Neuronal stem cell (in vitro differentiated cells): ENCODE measurements at regions not wholly inside any gene's neighbourhood (a gene's known extent, or its start where the extent isn't known, plus 50 kb on each side); places are given as distances from the start of the nearest gene placed in this dataset.

ENCODE experiments used
- DNase-seq: peaks from one replicate; pipeline ENCODE4 v3.0.0-alpha.2; 2013; ENCODE audit warnings: low spot score
- H2AFZ ChIP-seq: one replicate; pipeline ENCODE4 v1.6.1; 2013; ENCODE audit warnings: mild to moderate bottlenecking, low read length, inconsistent platforms
- H2AK5ac ChIP-seq: 2 replicates; pipeline ENCODE4 v1.6.1; 2013; ENCODE audit warnings: low read depth, mild to moderate bottlenecking, inconsistent platforms, low read length, moderate library complexity, mixed read lengths
- H2BK120ac ChIP-seq: 2 replicates; pipeline ENCODE4 v1.6.1; 2013; ENCODE audit warnings: low read depth, mild to moderate bottlenecking, inconsistent platforms, low read length, moderate library complexity, mixed read lengths
- H2BK12ac ChIP-seq: one replicate; pipeline ENCODE4 v1.6.1; 2013; ENCODE audit warnings: low read length, inconsistent platforms
- H2BK15ac ChIP-seq: 2 replicates; pipeline ENCODE4 v1.6.1; 2013; ENCODE audit warnings: mild to moderate bottlenecking, low read length, inconsistent platforms, mixed read lengths
- H2BK5ac ChIP-seq: one replicate; pipeline ENCODE4 v1.6.1; 2013; ENCODE audit warnings: inconsistent platforms, mild to moderate bottlenecking, low read length, moderate library complexity
- H3K14ac ChIP-seq: one replicate; pipeline ENCODE4 v1.6.1; 2013; ENCODE audit warnings: low read length, inconsistent platforms
- H3K18ac ChIP-seq: 2 replicates; pipeline ENCODE4 v1.6.1; 2013; ENCODE audit warnings: low read length, inconsistent platforms
- H3K23ac ChIP-seq: 2 replicates; pipeline ENCODE4 v1.6.1; 2013; ENCODE audit warnings: low read depth, mild to moderate bottlenecking, mixed read lengths, low read length, inconsistent platforms; ENCODE audit not compliant: poor library complexity
- H3K27ac ChIP-seq: replicated peaks from 3 replicates; pipeline ENCODE4 v1.5.1; 2013; ENCODE audit warnings: low read length, inconsistent platforms
- H3K27me3 ChIP-seq, 3 experiments: 2 replicates each; pipeline ENCODE4 v1.6.1; 2013; ENCODE audit warnings: low read length in 3 of 3, mild to moderate bottlenecking in 2 of 3, inconsistent platforms in 1 of 3, low read depth in 1 of 3, mixed read lengths in 1 of 3, moderate library complexity in 1 of 3; ENCODE audit not compliant: control insufficient read depth in 3 of 3, insufficient read depth in 3 of 3
- H3K36me3 ChIP-seq, 2 donors: replicated peaks in 1 of 2; 2 replicates each; pipeline ENCODE4 v1.6.1; 2013; ENCODE audit warnings: low read length in 2 of 2; ENCODE audit not compliant: control insufficient read depth in 2 of 2, insufficient read depth in 2 of 2
- H3K4ac ChIP-seq: 2 replicates; pipeline ENCODE4 v1.6.1; 2013; ENCODE audit warnings: inconsistent platforms, mild to moderate bottlenecking, low read length, moderate library complexity
- H3K4me1 ChIP-seq, 2 donors: 1 replicate in 1 of 2; 2 replicates in 1 of 2; pipeline ENCODE4 v1.6.1; 2013; ENCODE audit warnings: low read length in 2 of 2, low read depth in 1 of 2; ENCODE audit not compliant: control insufficient read depth in 2 of 2, insufficient read depth in 1 of 2
- H3K4me2 ChIP-seq: one replicate; pipeline ENCODE4 v1.6.1; 2013; ENCODE audit warnings: mild to moderate bottlenecking, low read length, inconsistent platforms; ENCODE audit not compliant: insufficient read depth, poor library complexity, severe bottlenecking
- H3K4me3 ChIP-seq, 2 donors: 2 replicates each; pipeline ENCODE4 v1.5.1; 2013; ENCODE audit warnings: low read length in 2 of 2, mild to moderate bottlenecking in 2 of 2, inconsistent platforms in 1 of 2, moderate library complexity in 1 of 2
- H3K79me1 ChIP-seq: one replicate; pipeline ENCODE4 v1.6.1; 2013; ENCODE audit warnings: low read depth, mild to moderate bottlenecking, inconsistent platforms, low read length, moderate library complexity
- H3K9ac ChIP-seq: one replicate; pipeline ENCODE4 v1.6.1; 2013; ENCODE audit warnings: mild to moderate bottlenecking, low read depth, low read length, inconsistent platforms; ENCODE audit not compliant: poor library complexity
- H3K9me3 ChIP-seq, 2 donors: replicated peaks in 1 of 2; 2 replicates each; pipeline versions ENCODE3 to v1.6.1; 2013; ENCODE audit warnings: low read length in 2 of 2, mild to moderate bottlenecking in 2 of 2, inconsistent platforms in 1 of 2, low read depth in 1 of 2, mixed read lengths in 1 of 2, moderate library complexity in 1 of 2; ENCODE audit not compliant: control insufficient read depth in 2 of 2, insufficient read depth in 1 of 2
- H4K8ac ChIP-seq: one replicate; pipeline ENCODE4 v1.6.1; 2013; ENCODE audit warnings: low read depth, mild to moderate bottlenecking, inconsistent platforms, low read length, moderate library complexity
- H4K91ac ChIP-seq: one replicate; pipeline ENCODE4 v1.6.1; 2013; ENCODE audit warnings: low read length, low read depth, mild to moderate bottlenecking, inconsistent platforms; ENCODE audit not compliant: poor library complexity
- WGBS, 2 donors: extraction: QIAGEN DNeasy Blood & Tissue Kit; methylation state at CpG; one replicate each; pipeline ENCODE4 v1.1.7; 2013; ENCODE audit warnings: missing lambda C conversion rate in 2 of 2, mixed read lengths in 1 of 2; ENCODE audit not compliant: insufficient read length in 2 of 2, insufficient replicate concordance in 1 of 2; ENCODE audit errors: extremely low coverage in 2 of 2; 5-methylcytosine and 5-hydroxymethylcytosine counted together

GRCh38 chr1:81345110-81345509 lies 455.6 kb upstream of the ADGRL2 start:
- H2BK120ac ChIP-seq, result no peak overlapping the region
- no peak overlapping the region for H3K4ac ChIP-seq
- no peak for DNase-seq
- no peak overlapping the region for H3K23ac ChIP-seq
- no peak overlapping the region for H3K9ac ChIP-seq
- H3K4me2 ChIP-seq, result no peak overlapping the region
- no peak overlapping the region for H4K8ac ChIP-seq
- no CpG with 5 or more reads among the region's 2 CpGs for WGBS, 2 donors
- peaks cover 0 to 5% of the 10 kb centered on the region in 2 donors for H3K9me3 ChIP-seq
- no peak overlapping the region for H3K14ac ChIP-seq
- H3K36me3 ChIP-seq, result peaks cover 0 to 13% of the 10 kb centered on the region in 2 donors
- H3K18ac ChIP-seq, result no peak overlapping the region
- H2BK15ac ChIP-seq, result no peak overlapping the region
- H3K27ac ChIP-seq, result no peak overlapping the region
- no peak overlapping the region for H2BK5ac ChIP-seq
- H3K4me3 ChIP-seq, result no peak overlapping the region
- no peak overlapping the region for H2AFZ ChIP-seq
- H2AK5ac ChIP-seq, result no peak overlapping the region
- H3K4me1 ChIP-seq, result peaks cover 6 to 13% of the 10 kb centered on the region in 2 donors
- H2BK12ac ChIP-seq, result no peak overlapping the region
- no peak overlapping the region for H4K91ac ChIP-seq
- no peaks in the 10 kb centered on the region for H3K27me3 ChIP-seq
- H3K79me1 ChIP-seq, result no peaks in the 10 kb centered on the region

- WGBS, 2 donors, result no CpG with 5 or more reads among the region's 2 CpGs
- Histone ChIP-seq H2BK120ac (no peak overlapping the region), H3K27ac (no peak overlapping the region), H3K4me3 (no peak overlapping the region), H3K18ac (no peak overlapping the region), H3K27me3 (no peaks in the 10 kb centered on the region), H3K36me3 (peaks cover 0 to 29% of the 10 kb centered on the region in 2 donors), H3K79me1 (no peaks in the 10 kb centered on the region), H2BK12ac (no peak overlapping the region), H3K14ac (no peak overlapping the region), H3K4ac (no peak overlapping the region), H3K4me1 (peaks cover 0 to 3% of the 10 kb centered on the region in 2 donors), H3K9me3 (peaks cover 0 to 14% of the 10 kb centered on the region in 2 donors), H2AK5ac (no peak overlapping the region), H4K8ac (no peak overlapping the region), H2BK15ac (no peak overlapping the region), H2BK5ac (no peak overlapping the region), H3K4me2 (no peak overlapping the region), H3K9ac (no peak overlapping the region), H3K23ac (no peak overlapping the region), H4K91ac (no peak overlapping the region), H2AFZ (no peak overlapping the region)
- DNase-seq, result no peak
These were observed 460.5 kb upstream of the ADGRL2 start for GRCh38 chr1:81340239-81340638.

GRCh38 chr1:81337226-81337625 lies 463.5 kb upstream of the ADGRL2 start:
- H3K9me3 ChIP-seq, result peaks cover 0 to 14% of the 10 kb centered on the region in 2 donors
- no peak overlapping the region for H3K4me3 ChIP-seq
- no peak overlapping the region for H3K4ac ChIP-seq
- no peaks in the 10 kb centered on the region for H3K27me3 ChIP-seq
- no peak overlapping the region for H2BK12ac ChIP-seq
- H2BK5ac ChIP-seq, result no peak overlapping the region
- no peak overlapping the region for H2AFZ ChIP-seq
- peaks cover 0 to 3% of the 10 kb centered on the region in 2 donors for H3K4me1 ChIP-seq
- H3K27ac ChIP-seq, result no peak overlapping the region
- no peak overlapping the region for H3K9ac ChIP-seq
- peaks cover 0 to 32% of the 10 kb centered on the region in 2 donors for H3K36me3 ChIP-seq
- H2BK120ac ChIP-seq, result no peak overlapping the region
- no peak overlapping the region for H3K23ac ChIP-seq
- H3K18ac ChIP-seq, result peak overlapping the region; percentile 27
- H4K8ac ChIP-seq, result no peak overlapping the region
- DNase-seq, result no peak
- no peak overlapping the region for H2BK15ac ChIP-seq
- H4K91ac ChIP-seq, result no peak overlapping the region
- no peaks in the 10 kb centered on the region for H3K79me1 ChIP-seq
- no peak overlapping the region for H3K14ac ChIP-seq
- no CpG with 5 or more reads among the region's 10 CpGs for WGBS, 2 donors
- H2AK5ac ChIP-seq, result no peak overlapping the region
- no peak overlapping the region for H3K4me2 ChIP-seq

- Histone ChIP-seq H3K18ac (no peak overlapping the region), H3K4me3 (no peak overlapping the region), H2BK120ac (no peak overlapping the region), H2BK12ac (no peak overlapping the region), H3K27ac (no peak overlapping the region), H3K4me2 (no peak overlapping the region), H4K91ac (no peak overlapping the region), H3K23ac (no peak overlapping the region), H3K4ac (no peak overlapping the region), H3K27me3 (no peaks in the 10 kb centered on the region), H3K79me1 (no peaks in the 10 kb centered on the region), H3K14ac (no peak overlapping the region), H4K8ac (no peak overlapping the region), H2AK5ac (no peak overlapping the region), H3K9me3 (peaks cover 0 to 14% of the 10 kb centered on the region in 2 donors), H3K9ac (no peak overlapping the region), H3K4me1 (peaks cover 0 to 3% of the 10 kb centered on the region in 2 donors), H2BK15ac (no peak overlapping the region), H3K36me3 (peaks cover 0 to 43% of the 10 kb centered on the region in 2 donors), H2AFZ (no peak overlapping the region), H2BK5ac (no peak overlapping the region)
- no peak for DNase-seq
- WGBS, 2 donors, result no CpG with 5 or more reads among the region's 2 CpGs
These were observed 464.9 kb upstream of the ADGRL2 start for GRCh38 chr1:81335876-81336275.
